ENCODE measurements at regions not wholly inside any gene's neighbourhood (a gene's known extent, or its start where the extent isn't known, plus 50 kb on each side); places are given as distances from the start of the nearest gene placed in this dataset.

- DNase-seq (ENCODE audit: low spot score), result no peak
These were observed 325.5 kb downstream of the PCDH18 start for GRCh38 chr4:137206781-137207180.

- no peak for DNase-seq (ENCODE audit: low spot score)
These were observed 328.7 kb downstream of the PCDH18 start for GRCh38 chr4:137203601-137204000.

DNA sequence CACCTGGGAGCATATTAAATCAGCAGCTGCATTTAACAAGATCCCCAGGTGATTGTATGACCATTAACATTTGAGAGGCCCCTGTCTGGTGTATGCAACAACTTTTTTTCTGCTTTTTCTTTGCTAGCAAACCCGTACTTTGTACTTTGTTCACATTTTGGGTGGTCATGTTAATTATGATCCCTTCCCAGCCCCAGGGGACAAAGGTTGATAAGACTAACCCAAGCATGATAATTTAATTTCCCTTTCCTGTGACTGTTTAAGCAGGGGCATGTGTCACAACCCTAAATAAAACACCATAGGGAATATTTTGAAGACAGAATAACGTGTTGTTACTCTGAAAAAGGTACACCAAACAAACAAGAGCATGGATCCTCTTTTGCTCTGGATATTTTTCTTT is 332.0 kb downstream of the PCDH18 start:
- no peak for DNase-seq (ENCODE audit: low spot score)

GRCh38 chr4:137198791-137199190 is 333.5 kb downstream of the PCDH18 start:
- DNase-seq (ENCODE audit: low spot score), result no peak

- no peak for DNase-seq (ENCODE audit: low spot score)
These were observed 337.6 kb downstream of the PCDH18 start for GRCh38 chr4:137194670-137195069.

GRCh38 chr4:137193564-137193963 is 338.7 kb downstream of the PCDH18 start:
- DNase-seq (ENCODE audit: low spot score), result no peak

DNA sequence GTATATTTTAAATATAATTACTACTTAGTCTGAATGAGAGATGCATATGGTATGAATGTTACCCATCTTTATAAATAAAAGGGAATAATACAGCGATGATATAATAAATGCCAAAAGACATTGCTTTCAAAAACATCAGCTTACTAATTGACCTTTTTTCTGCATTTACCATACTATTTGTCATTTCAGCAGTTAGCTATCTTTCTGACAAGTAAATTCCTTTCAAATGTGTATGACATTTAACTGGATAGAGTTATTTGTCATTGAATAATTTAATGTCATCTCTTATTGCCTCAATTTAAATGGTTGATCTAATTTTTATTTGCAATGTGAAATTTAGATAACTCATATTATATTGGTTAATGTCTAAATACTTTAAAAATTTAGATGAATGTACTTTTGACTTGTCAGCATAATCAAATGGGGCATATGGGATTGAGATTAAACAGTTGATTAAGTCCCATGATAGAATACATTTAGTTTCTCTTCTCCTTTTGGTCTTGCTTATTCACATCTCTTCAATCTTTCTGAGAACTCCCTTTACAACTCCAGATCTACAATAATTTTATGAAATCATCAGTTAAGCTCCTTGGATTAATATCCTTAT is 350.9 kb downstream of the PCDH18 start:
- no peak for DNase-seq (ENCODE audit: low spot score)

DNA sequence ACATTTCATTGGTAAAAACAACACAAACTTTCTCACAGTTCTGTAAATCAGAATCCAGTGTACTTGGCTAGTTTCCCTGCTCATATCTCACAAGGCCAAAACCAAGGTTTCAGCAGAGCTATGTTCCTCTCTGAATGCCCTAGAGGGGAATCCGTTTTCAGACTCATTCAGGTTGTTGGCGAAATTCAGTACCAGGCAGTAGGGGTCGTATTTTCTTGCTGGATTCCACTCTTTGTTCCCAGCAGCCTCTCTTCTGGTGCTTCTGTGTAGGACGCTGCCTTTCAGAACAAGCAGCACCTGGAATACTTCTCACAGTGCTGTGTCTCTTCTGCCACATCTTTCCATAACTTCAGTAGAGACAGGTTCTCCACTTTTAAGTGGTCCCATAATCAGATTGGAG is 351.9 kb downstream of the PCDH18 start:
- no peak for DNase-seq (ENCODE audit: low spot score)

DNA sequence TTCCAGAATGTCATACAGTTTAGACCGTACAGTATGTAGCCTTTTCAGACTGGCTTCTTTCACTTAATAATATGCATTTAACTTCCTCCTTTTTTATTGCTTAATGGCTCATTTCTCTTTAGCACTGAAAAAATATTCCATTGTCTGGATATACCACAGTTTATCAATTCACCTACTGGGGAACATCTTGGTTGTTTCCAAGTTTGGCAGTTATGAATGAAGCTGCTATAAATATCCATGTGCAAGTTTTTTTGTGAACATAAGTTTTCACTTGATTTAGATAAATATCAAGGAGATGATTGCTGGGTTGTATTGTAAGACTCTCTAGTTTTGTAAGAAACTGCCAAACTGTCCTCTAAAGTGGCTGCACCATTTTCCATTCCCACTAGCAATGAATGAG is 375.5 kb downstream of the PCDH18 start:
- no peak for DNase-seq (ENCODE audit: low spot score)

GRCh38 chr4:137156054-137156453 is 376.2 kb downstream of the PCDH18 start:
- no peak for DNase-seq (ENCODE audit: low spot score)

GRCh38 chr4:137131201-137131600 is 401.1 kb downstream of the PCDH18 start:
- no peak for DNase-seq (ENCODE audit: low spot score)

GRCh38 chr4:137129845-137130244 is 402.4 kb downstream of the PCDH18 start:
- no peak for DNase-seq (ENCODE audit: low spot score)

DNA sequence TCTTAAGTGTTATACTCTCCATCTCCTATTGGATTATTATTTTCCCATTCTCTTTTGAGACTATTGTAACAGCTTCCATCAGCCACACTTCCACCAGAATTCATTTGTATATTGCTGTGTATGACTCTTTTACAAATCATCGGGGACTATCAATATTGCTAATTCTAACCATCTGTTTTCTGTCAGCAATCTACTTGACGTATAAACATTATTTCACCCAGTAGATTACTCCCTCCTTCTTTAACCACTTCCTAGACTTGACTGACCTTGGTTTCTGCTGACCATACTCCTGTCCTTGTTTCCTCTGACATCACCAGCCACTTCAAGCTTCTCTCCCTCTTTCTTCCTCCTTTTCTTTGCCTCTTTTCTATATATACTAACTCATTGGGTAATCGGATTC is 402.9 kb downstream of the PCDH18 start:
- DNase-seq (ENCODE audit: low spot score), result no peak

- no peak for DNase-seq (ENCODE audit: low spot score)
These were observed 407.3 kb downstream of the PCDH18 start for GRCh38 chr4:137125011-137125410.

GRCh38 chr4:137124278-137124932 is 407.9 kb downstream of the PCDH18 start:
- no peak for DNase-seq (ENCODE audit: low spot score)

GRCh38 chr4:137122876-137123275 is 409.4 kb downstream of the PCDH18 start:
- no peak for DNase-seq (ENCODE audit: low spot score)

DNA sequence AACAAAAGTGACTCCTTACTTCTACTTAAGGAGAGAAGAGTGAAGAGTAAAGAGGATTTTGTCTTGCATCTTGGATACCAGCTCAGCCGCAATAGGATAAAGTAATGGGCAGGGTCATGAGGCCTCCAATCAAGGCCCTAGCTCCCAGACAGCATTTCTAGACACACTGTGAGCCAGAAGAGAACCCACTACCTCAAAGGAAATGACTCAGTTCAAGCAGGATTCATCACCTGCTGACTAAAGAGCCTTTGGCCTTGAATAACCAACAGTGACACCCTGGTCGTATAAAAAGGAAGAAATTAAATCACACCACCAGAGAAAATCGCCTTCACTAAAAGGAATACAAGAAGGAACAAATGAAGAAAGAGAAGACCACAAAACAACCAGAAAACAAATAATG is 416.1 kb downstream of the PCDH18 start:
- DNase-seq (ENCODE audit: low spot score), result no peak

GRCh38 chr4:137106733-137107132 is 425.6 kb downstream of the PCDH18 start:
- DNase-seq (ENCODE audit: low spot score), result no peak

DNA sequence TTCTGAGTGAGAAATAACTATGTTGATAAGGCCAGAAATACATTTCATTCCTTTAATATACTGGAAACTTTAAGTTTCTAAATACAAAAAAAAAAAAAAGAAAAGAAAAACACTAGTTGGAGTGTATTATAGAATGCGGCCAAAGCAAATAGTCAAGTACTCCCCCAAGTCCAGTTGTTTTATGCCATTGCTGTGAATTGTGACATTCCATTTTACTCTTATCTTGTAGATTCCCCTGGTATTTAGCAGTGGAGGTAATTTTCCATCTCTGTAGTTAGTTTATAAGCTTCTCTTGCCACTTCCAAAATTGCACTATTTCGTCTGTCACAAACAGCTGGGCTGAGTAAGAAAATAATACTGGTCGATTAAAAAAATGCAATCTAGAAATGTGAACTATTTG is 426.0 kb downstream of the PCDH18 start:
- no peak for DNase-seq (ENCODE audit: low spot score)

DNA sequence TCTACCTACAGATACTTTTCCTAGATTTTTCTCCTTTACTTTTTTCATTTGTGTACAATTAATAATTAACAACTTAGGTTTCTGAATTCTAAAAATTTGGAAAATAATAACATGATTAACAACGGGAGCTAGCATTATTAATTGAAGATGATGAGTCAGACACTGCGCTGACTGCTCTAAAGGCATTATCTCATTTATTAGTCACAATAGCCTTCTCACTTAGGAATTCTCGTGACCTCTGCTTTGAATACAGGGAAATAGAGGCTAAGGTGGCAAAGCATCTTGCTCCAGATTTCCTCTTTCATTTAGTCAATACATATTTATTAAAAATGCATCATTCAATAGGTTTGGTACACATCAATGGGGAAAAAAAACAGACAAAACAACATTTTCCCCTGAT is 441.3 kb downstream of the PCDH18 start:
- no peak for DNase-seq (ENCODE audit: low spot score)

GRCh38 chr4:137083571-137084135 is 448.6 kb downstream of the PCDH18 start:
- no peak for DNase-seq (ENCODE audit: low spot score)

GRCh38 chr4:137082061-137082460 is 450.2 kb downstream of the PCDH18 start:
- no peak for DNase-seq (ENCODE audit: low spot score)

DNA sequence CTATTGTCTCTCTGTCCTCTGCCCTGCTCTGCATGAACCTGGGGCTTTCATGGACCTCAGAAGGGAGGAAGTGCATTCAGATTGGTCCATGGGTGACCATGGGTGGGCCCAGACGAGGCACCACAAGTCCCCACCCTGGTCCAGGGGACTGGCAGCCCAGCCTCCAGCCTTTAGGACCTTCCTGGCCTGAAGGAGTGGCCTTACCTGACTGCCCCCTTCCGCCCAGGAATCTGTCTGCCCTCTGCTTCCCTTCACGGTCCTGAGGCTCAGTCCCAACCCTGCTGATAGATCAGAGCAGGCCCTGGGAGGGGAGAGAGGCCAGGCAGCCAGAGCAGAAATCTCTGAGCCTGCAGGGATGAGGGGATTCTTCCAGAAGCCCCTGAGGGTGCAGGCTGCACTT is 455.4 kb downstream of the PCDH18 start:
- no peak for DNase-seq (ENCODE audit: low spot score)

- no peak for DNase-seq (ENCODE audit: low spot score)
These were observed 456.7 kb downstream of the PCDH18 start for GRCh38 chr4:137075586-137075985.
